Embryonic facial prominence (tissue), 1 donor: ENCODE measurements at regions not wholly inside any gene's neighbourhood (a gene's known extent, or its start where the extent isn't known, plus 50 kb on each side); places are given as distances from the start of the nearest gene placed in this dataset.
"Not testable (repeated sequence)": the region's sequence is repeated elsewhere in the genome, so short reads cannot be mapped to it uniquely, and the experiment has no call there.

Experiments used
- DNase-seq: peaks from one replicate; pipeline ENCODE4 v3.0.0-alpha.2; 2016; ENCODE audit errors: extremely low spot score

- no peak for DNase-seq
These were observed 96.7 kb upstream of the UMPS start for GRCh38 chr3:124633524-124633923.

GRCh38 chr3:124634210-124635168, 95.8 kb upstream of the UMPS start:
- no peak for DNase-seq

GRCh38 chr3:124635169-124635539, 95.1 kb upstream of the UMPS start:
- DNase-seq: no peak

DNA sequence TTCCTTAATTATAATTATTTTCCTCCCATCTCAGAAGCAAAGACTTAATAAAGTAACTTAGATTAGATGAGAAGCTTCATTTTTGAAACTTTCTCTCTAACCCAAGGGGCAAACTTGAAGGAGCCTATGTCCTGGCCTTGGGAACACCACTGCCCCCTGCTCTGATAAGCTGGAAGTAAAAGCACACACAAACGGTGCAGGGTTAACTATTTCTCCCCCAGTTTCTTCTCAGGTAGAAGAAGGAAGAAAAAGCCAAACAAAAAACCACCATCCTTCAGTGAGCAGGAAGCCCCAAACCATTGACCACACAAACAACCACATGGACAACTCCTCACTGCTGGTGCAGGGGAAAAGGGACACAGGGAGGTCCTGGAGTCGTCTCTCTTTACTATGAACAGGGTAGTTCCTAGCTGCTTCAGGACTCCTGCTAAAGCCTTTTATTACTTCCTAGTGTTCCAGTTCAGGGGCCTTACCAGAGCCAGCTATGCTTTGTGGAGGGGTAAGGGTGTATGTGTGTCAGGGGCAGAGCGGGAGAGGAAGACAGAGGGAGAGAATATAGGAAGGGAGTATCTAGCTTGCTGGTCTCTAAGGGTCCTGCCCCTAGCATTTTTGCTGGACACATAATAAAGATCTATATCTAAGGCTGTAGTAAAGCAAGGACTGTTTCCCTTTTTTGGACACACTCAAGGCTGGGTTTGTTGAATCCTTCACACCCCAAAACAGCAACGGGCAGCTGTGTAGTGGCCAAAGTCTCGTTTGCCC, 94.0 kb upstream of the UMPS start:
- no peak for DNase-seq

- no peak for DNase-seq
These were observed 93.4 kb upstream of the UMPS start for GRCh38 chr3:124636863-124637296.

GRCh38 chr3:124639406-124640237, 90.6 kb upstream of the UMPS start:
- no peak for DNase-seq

DNA sequence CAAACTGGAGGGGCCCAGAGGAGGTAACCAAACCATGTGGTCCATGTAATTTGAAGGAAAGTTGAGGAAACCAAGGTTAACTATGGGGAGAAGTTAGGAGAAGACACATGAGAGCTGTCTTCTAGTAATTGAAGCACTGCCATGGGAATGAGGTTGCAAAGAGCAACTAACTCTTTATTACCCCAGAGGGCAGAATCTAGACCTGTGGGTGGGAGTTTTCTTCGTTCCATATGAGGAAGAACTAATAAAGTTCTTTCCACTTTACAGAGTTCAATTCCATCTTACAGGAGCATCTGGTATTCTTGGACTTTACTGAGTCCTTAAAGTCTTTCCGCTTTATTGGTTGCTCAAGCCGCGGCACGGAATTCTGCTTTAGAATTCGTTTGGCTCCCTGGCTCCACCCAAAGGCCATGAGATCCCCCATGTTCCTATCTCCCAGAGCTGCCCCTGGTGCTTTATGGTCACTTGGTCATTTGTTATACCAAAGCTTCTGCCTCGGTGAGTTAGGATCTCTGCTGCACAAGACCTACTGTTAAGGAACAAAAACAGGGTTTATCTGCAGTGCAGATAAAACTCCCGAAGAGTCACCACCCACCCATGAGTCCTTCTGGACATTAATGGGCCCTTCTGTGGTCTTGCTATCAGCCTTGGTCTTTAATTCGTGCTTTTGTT, 89.5 kb upstream of the UMPS start:
- DNase-seq: no peak

- no peak for DNase-seq
These were observed 86.8 kb upstream of the UMPS start for GRCh38 chr3:124643453-124643852.

DNA sequence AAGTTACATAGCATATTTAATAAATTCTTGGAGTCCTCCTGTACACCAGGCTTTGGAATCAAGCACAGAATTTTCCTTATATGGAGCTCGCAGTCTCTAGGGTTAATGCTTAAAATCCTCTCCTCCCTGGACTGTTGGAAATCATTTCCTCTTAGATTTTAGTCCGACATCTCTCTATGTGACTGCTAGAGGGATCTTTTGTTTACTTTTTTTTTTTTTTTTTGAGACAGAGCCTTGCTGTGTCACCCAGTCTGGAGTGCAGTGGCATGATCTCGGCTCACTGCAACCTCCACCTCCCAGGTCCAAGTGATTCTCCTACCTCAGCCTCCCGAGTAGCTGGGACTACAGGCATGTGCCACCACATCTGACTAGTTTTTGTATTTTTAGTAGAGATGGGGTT, 84.1 kb upstream of the UMPS start:
- DNase-seq: not testable (repeated sequence)

- DNase-seq: no peak
These were observed 81.7 kb upstream of the UMPS start for GRCh38 chr3:124648551-124648950.

- no peak for DNase-seq
These were observed 79.5 kb upstream of the UMPS start for GRCh38 chr3:124650798-124651197.

GRCh38 chr3:124651416-124651815, 78.8 kb upstream of the UMPS start:
- not testable (repeated sequence) for DNase-seq

DNA sequence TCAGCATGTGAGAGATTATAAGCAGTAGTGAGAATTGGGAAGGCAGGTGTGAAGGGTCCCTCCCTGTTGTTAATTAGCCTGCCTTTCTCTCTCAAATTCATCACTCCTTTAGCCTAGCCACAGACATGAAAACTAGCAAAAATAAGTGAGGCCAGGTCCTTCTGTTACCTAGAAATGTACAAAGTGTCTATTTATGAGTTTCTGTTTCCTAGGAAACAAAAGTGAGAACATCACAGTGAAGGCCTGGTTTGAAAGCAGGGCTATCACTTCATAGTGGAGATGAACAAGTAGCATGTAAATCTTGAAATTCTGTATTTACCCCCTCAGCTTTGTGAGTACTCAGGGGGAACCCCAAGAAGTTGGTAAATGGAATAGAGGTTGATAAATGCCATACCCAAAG, 78.2 kb upstream of the UMPS start:
- DNase-seq: no peak

DNA sequence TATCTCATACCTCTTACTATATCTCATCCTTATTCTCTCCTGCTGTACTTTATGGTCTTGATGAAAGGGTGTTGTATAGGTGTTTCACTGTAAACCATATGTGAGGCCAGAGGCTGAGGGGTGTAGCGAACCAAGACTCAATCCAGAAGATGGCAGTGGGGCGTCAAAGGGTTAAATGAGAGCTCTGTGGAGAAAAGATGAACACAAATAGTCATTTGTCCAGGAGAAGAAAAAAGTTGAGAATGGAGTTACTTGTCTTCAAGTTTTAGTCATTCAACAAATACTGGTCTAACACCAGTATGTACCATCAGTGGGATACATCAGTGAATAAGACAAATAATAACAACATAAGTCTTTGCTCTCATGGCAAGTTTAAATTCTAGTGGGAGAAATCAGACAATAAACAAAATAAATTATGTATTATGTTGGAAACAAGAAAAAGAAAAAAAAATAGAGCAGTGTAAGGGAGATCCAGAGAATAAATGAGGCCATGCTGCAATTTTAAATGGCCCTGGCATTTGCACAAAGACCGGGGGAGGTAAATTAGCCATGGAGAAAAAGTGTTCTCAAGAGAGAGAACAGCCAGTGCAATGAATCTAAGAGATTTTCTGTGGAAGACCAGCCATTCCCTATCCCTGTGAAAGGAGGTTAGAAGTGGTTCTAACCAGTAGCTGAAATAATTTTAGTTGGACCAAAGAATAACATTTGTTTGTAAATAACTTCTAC, 77.0 kb upstream of the UMPS start:
- DNase-seq: no peak

DNA sequence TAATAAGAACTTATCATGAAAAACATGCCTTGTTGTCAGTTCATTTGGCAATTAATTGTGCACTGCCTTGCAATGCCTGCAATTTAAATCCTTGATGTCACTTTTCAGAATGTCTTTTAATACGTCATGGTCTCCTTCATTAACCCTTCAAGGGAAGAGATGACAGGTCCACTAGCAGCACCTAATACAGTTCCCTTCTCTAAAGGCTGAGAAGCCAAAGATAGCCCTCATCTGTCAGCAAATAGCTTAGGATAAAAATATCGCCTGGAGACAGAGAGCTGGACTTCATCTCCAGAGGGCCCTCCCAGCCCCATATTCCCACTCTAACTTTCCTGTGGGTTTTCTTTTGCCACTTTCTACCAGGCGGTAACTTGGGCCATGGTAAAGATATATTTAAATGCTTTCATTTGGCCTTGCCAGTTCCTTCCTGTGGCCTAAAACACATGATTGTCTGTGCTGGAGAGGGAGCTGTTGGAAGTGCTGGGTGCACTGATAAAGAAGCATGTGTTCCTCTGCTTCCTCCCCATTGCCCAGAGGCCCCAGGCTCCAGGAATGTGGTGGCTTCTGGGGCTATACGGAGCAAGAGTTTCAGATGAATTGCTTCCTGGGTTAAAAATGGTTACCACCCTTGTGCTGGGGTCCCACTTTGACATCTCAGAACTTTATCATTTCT, 76.3 kb upstream of the UMPS start:
- no peak for DNase-seq

- DNase-seq: no peak
These were observed 75.8 kb upstream of the UMPS start for GRCh38 chr3:124654470-124654845.

DNA sequence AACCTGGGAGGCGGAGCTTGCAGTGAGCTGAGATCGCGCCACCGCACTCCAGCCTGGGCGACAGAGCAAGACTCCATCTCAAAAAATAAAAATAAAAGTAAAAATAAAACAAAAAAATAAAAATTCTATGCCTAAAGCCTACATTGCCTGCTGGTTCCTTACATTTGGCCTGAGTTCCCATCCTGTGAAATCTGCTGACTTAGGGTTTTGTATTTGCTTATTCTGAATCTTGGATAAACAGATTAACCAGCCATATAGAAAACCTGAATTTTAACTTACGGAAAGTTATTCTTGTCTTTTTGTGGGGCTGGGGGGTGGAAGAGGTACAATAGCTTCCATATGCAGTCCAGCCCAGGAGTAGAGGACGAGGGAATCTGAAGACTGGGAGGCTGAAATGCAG, 73.7 kb upstream of the UMPS start:
- no peak for DNase-seq

- no peak for DNase-seq
These were observed 73.1 kb upstream of the UMPS start for GRCh38 chr3:124657138-124657537.

- DNase-seq: no peak
These were observed 72.0 kb upstream of the UMPS start for GRCh38 chr3:124658270-124658669.

- no peak for DNase-seq
These were observed 71.1 kb upstream of the UMPS start for GRCh38 chr3:124659175-124659574.
